Activated T-cell treated with anti-CD3 and anti-CD28 coated beads for 1 hour (primary cell): ENCODE measurements at regions not wholly inside any gene's neighbourhood (a gene's known extent, or its start where the extent isn't known, plus 50 kb on each side); places are given as distances from the start of the nearest gene placed in this dataset.
"Not testable (repeated sequence)": the region's sequence is repeated elsewhere in the genome, so short reads cannot be mapped to it uniquely, and the experiment has no call there.

ENCODE experiments used
- DNase-seq: peaks from one replicate; pipeline ENCODE4 v3.0.0-alpha.2; 2020; ENCODE audit warnings: low read depth

DNA sequence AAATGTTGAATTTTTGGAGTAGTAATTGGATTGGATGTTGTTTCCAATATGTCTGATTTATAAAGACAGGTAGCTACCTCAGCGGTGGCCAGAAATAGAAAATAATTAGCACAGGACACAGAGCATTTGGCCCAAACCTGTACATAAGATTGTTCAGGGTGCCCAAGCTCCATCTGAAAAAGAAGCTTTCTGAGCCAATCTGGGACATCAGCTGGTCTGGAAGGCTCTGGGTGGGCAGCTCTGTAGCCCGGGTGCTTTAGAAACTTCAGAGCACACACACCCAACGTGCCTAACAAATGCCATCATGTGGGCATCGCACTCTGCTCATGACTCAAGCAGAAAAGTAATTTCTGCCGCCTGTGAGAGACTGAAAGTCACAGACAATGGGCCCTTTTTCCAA is 460.7 kb downstream of the ICE1 start:
- no peak for DNase-seq

- no peak for DNase-seq
Measured at GRCh38 chr5:5882706-5883105, 460.2 kb downstream of the ICE1 start.

DNA sequence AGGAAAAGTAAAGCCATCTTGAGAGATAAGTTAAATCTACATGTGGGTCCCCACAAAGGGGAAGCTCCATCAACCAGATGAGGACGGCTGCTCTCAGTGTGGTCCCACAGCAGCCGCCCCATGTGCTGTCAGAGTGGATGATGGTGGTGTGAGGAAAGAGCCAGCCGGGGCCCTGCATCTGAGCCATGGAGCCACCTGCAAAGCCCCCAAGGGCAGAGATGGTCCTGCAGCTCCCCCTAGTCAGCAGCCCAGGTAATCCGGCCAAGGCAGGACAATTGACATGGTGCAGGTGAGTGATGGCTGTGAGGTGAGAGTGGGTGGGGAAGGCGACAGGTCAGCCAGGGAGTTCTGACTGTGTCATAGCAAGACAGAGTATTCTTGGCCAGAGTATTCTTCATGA is 458.8 kb downstream of the ICE1 start:
- DNase-seq: no peak

DNA sequence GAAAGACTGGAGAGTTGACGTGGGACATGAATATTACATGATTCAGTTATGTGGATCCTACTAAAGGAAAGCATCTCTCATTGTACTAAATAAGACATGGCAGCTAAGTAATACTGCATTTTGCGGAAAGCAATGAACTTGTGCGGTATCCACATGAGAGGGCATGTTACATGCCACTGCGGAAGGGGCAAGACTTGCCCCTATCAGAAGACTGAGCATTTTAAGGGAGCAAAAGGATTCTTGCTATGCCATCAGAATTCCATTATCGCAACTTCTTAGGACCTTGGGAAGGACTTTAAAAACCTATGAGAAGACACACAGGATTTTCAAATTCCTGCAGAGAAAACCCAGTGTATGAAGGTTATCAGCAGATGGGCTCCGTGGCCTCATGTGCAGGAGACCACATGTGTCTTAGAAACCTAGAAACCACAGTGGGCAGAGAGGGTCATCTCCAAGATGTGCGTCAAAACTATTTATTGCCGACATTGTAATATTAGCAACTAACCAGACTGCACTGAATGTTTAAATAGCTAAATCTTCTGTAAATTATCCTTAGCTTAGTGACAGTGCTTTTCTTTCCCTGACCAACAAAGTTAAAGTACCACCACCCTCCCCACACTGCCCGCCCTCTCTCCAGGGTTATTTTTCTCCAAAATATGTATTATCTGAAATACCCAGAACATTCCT is 457.7 kb downstream of the ICE1 start:
- DNase-seq: no peak

GRCh38 chr5:5857396-5857795 is 434.9 kb downstream of the ICE1 start:
- DNase-seq: no peak

- DNase-seq: no peak
Measured at GRCh38 chr5:5854087-5854486, 431.6 kb downstream of the ICE1 start.

DNA sequence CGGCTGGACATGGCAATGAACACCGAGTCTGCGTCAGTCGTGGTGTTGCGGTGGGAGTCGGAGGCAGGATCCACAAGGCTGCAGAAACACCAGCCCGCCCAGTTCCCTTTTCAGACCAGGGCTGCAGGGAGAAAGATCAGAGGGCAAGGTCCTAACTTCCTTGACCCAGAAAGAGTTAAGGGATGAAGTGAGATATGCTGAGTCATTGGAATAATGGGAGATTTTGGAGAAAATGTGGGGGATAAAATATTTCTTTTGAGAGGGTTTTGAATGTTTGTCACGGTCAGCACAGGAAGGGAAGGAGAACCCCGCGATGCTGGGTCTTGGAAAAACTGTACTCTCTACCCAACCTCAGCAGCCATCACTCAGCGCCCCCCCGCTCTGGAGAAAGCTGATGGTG is 416.0 kb downstream of the ICE1 start:
- DNase-seq: no peak

DNA sequence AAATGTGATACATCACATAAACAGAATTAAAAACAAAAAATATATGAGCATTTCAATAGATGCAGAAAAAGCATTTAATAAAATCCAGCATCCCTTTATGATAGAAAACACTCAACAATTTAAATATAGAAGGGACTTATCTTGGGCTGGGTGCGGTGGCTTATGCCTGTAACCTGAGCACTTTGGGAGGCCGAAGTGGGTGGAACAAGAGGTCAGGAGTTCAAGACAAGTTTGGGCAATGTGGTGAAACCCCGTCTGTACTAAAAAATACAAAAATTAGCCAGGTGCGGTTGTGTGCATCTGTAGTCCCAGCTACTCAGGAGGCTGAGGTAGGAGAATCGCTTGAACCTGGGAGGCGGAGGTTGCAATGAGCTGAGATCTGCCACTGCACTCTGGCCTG is 409.1 kb downstream of the ICE1 start:
- DNase-seq: not testable (repeated sequence)

- no peak for DNase-seq
Measured at GRCh38 chr5:5828619-5829018, 406.1 kb downstream of the ICE1 start.

GRCh38 chr5:5826911-5827310 is 404.4 kb downstream of the ICE1 start:
- DNase-seq: no peak

DNA sequence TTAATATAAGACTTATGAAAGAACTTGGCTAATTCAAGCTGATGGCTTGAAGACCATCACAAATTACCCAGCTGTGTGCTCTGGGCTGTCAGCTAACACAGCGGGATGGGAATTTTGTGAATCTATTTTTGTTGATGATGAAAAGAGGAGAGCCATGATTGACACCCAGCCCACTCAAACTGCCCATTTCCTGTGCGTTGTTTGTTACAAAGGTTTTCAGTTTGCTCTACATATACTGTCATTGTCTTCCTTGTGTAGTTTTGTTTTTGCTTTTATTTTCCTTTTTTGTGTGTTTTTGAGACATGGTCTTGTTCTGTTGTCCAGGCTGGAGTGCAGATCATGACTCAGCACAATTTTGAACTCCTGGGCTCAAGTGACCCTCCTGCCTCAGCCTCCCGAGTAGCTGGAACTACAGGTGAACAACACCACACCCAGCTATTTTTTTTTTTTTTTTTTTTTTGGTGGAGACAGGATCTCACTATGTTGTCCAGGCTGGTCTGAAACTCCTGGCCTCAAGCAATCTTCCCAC is 400.3 kb downstream of the ICE1 start:
- DNase-seq: no peak

GRCh38 chr5:5816960-5817359 is 394.5 kb downstream of the ICE1 start:
- DNase-seq: no peak

GRCh38 chr5:5813441-5813840 is 391.0 kb downstream of the ICE1 start:
- no peak for DNase-seq

DNA sequence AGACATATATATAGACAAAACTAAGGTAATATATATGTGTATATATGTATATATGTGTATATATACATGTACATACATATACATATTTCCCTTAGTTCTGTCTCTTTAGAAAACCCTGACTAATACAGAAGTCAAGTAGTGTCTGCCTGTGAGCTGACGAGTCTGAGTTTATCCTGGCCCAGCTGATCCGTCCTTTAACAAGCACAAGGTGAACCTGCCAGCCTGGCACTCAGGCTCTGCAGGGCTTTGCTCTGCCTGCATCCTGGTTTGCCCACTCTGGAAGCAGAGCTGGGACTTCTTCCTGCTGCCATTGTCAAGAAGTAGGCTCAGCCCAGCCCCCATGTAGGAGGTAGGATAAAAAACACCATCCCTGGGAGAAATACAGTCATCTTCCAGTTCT is 388.0 kb downstream of the ICE1 start:
- DNase-seq: no peak

GRCh38 chr5:5805916-5806315 is 383.4 kb downstream of the ICE1 start:
- no peak for DNase-seq

GRCh38 chr5:5804478-5805233 is 382.2 kb downstream of the ICE1 start:
- no peak for DNase-seq

GRCh38 chr5:5800801-5801761 is 378.6 kb downstream of the ICE1 start:
- DNase-seq: no peak

GRCh38 chr5:5799826-5800225 is 377.3 kb downstream of the ICE1 start:
- DNase-seq: no peak

DNA sequence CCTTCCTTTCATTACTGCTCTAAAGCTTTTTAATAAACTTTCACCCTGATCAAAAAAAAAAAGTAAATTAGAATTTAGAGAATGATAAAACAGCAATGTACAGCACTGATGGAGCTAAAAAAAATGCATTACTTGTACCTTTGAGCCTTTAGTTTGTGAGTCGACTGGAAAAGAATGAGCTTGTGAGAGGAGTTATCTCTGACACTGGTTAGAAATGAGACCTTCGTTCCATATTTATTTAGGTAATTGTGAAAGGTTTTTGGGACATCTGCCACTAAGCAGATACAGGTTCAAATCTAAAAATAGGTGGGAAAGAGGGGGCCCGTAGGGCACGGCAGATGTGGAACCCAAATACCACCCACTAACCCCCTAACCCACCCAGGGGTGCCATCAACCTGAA is 376.8 kb downstream of the ICE1 start:
- DNase-seq: no peak

DNA sequence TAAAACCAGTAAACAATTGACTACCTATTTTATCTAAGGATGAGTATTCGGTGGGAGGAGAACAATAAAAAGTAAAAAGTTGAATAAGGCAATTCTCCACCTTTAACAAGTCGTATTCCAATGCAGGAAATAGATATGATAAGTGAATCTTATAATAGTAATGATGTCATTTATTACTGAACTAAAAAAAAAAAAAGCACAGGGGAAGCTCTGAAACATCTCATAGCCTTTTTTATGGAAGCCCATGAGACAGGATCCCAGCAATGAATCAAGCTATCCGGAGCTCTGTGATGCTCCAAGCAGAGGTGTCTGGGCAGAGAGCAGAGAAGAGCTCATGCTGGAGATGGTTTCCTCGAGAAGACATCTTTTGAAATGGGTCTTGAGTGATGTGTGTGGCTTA is 376.0 kb downstream of the ICE1 start:
- DNase-seq: no peak

GRCh38 chr5:5798041-5798440 is 375.6 kb downstream of the ICE1 start:
- no peak for DNase-seq

- DNase-seq: no peak
Measured at GRCh38 chr5:5795074-5795771, 372.7 kb downstream of the ICE1 start.
